ENCODE measurements at regions not wholly inside any gene's neighbourhood (a gene's known extent, or its start where the extent isn't known, plus 50 kb on each side); places are given as distances from the start of the nearest gene placed in this dataset.
A peak's percentile ranks its signal among the peaks of the same experiment; 100 is the strongest.

GRCh38 chr3:165895919-165896318 lies 58.7 kb upstream of the BCHE start:
- no TSS peak for BruUV-seq (replicated peaks)
- no peak overlapping the region for H3K4me3 ChIP-seq (ENCODE audit: low read length)
- H3K9me3 ChIP-seq (ENCODE audit: low read length): no peaks in the 10 kb centered on the region
- ChIA-PET CTCF (interaction anchor here (0.5 kb wide), 1 partner anchor 1137 kb away, joined by 4 read pairs; no protein-coding TSS in a partner anchor), POLR2A (ENCODE audit: unreplicated experiment) (no interaction called here)
- H3K79me2 ChIP-seq (ENCODE audit: low read length): no peaks in the 10 kb centered on the region
- H3K36me3 ChIP-seq (ENCODE audit: low read depth, low read length): no peaks in the 10 kb centered on the region
- H3K9me2 ChIP-seq (replicated peaks; ENCODE audit: low read length): no peaks in the 10 kb centered on the region
- H3K4me1 ChIP-seq (ENCODE audit: insufficient read depth, low read length): no peaks in the 10 kb centered on the region
- H3K27me3 ChIP-seq (ENCODE audit: low read length): no peaks in the 10 kb centered on the region
- intact Hi-C loops (cut with micrococcal nuclease): loop anchor here (5.0 to 10.0 kb wide), 2 partner anchors 789 to 1136 kb away; no protein-coding TSS in a partner anchor
- no peaks in the 10 kb centered on the region for H4K20me1 ChIP-seq (ENCODE audit: low read length)
- no peak overlapping the region for H3K27ac ChIP-seq (ENCODE audit: low read length)
- no peak overlapping the region for H2AFZ ChIP-seq (ENCODE audit: low read length)
- peak; percentile 60; the same call in 1 of the 2 replicates for ATAC-seq
- H3K4me2 ChIP-seq (ENCODE audit: low read length): no peak overlapping the region
- no peaks in the 10 kb centered on the region for H3F3A ChIP-seq (ENCODE audit: low read length, unreplicated experiment)
- DNase-seq: peak; percentile 51
- H3K9ac ChIP-seq (ENCODE audit: low read length): no peak overlapping the region
- TF ChIP-seq EZH2 (IDR thresholded peaks at IDR 0.05; ENCODE audit: low read length, unreplicated experiment) (no peak), EZH2phosphoT487 (IDR thresholded peaks at IDR 0.05; ENCODE audit: borderline replicate concordance, low read length) (no peak), CTCF (conservative IDR thresholded peaks at IDR 0.05; ENCODE audit: low read depth, low read length) (peak; percentile 82)

- ATAC-seq (no peak), DNase-seq (no peak)
- BruUV-seq (replicated peaks): no TSS peak
- Histone ChIP-seq H3K4me1 (ENCODE audit: insufficient read depth, low read length) (no peaks in the 10 kb centered on the region), H3F3A (ENCODE audit: low read length, unreplicated experiment) (no peaks in the 10 kb centered on the region), H3K9ac (ENCODE audit: low read length) (no peak overlapping the region), H3K4me2 (ENCODE audit: low read length) (no peak overlapping the region), H3K36me3 (ENCODE audit: low read depth, low read length) (no peaks in the 10 kb centered on the region), H3K27ac (ENCODE audit: low read length) (no peak overlapping the region), H2AFZ (ENCODE audit: low read length) (no peak overlapping the region), H3K27me3 (ENCODE audit: low read length) (no peaks in the 10 kb centered on the region), H3K9me3 (ENCODE audit: low read length) (no peaks in the 10 kb centered on the region), H3K4me3 (ENCODE audit: low read length) (no peak overlapping the region), H3K79me2 (ENCODE audit: low read length) (no peaks in the 10 kb centered on the region), H3K9me2 (replicated peaks; ENCODE audit: low read length) (no peaks in the 10 kb centered on the region), H4K20me1 (ENCODE audit: low read length) (no peaks in the 10 kb centered on the region)
- intact Hi-C loops (cut with micrococcal nuclease): loop anchor here (10.0 kb wide), 1 partner anchor 792 kb away; no protein-coding TSS in a partner anchor
- no peak for TF ChIP-seq CTCF (conservative IDR thresholded peaks at IDR 0.05; ENCODE audit: low read depth, low read length)
- no peak for TF ChIP-seq EZH2 (IDR thresholded peaks at IDR 0.05; ENCODE audit: low read length, unreplicated experiment)
- TF ChIP-seq EZH2phosphoT487 (IDR thresholded peaks at IDR 0.05; ENCODE audit: borderline replicate concordance, low read length): no peak
- ChIA-PET POLR2A (ENCODE audit: unreplicated experiment) (no interaction called here), CTCF (no interaction called here)
Measured at GRCh38 chr3:165892565-165892964, 55.3 kb upstream of the BCHE start.
